CD4-positive, alpha-beta memory T cell (primary cell): ENCODE measurements at regions not wholly inside any gene's neighbourhood (a gene's known extent, or its start where the extent isn't known, plus 50 kb on each side); places are given as distances from the start of the nearest gene placed in this dataset.

Source experiments
- CTCF ChIA-PET: fragments of 350-600 bp; sonication (Branson Sonifier 250); formaldehyde crosslinking; loops from one replicate; lab custom pipeline; 2021; ENCODE audit warnings: inconsistent platforms; ENCODE audit not compliant: partially characterized antibody; lab: Charles Lee
- POLR2A ChIA-PET: fragments of 350-600 bp; sonication (Branson Sonifier 250); formaldehyde crosslinking; loops from one replicate; lab custom pipeline; 2021; ENCODE audit not compliant: partially characterized antibody; lab: Charles Lee
- DNase-seq, 5 donors: peaks; one replicate each; pipeline versions ENCODE4 v3.0.0 to v3.0.0-alpha.2; 2020 to 2022; ENCODE audit warnings: mixed read lengths in 1 of 5
- H3K27ac ChIP-seq: one replicate; pipeline ENCODE4 v1.7.0; 2013; ENCODE audit warnings: low read depth, low read length
- H3K27me3 ChIP-seq: 2 replicates; pipeline ENCODE4 v1.7.0; 2013; ENCODE audit warnings: mild to moderate bottlenecking, low read length, moderate library complexity; ENCODE audit not compliant: insufficient read depth
- H3K36me3 ChIP-seq: 2 replicates; pipeline ENCODE4 v1.7.0; 2013; ENCODE audit warnings: mild to moderate bottlenecking, low read length, moderate library complexity; ENCODE audit not compliant: insufficient read depth
- H3K4me1 ChIP-seq: 2 replicates; pipeline ENCODE4 v1.7.0; 2013; ENCODE audit warnings: mild to moderate bottlenecking, low read length, moderate library complexity; ENCODE audit not compliant: insufficient read depth
- H3K4me3 ChIP-seq, 2 donors: one replicate each; pipeline ENCODE4 v1.7.0; 2013; ENCODE audit warnings: low read length in 2 of 2, mild to moderate bottlenecking in 1 of 2
- H3K9me3 ChIP-seq, 2 donors: one replicate each; pipeline ENCODE4 v1.7.0; 2013; ENCODE audit warnings: low read length in 2 of 2, control low read depth in 1 of 2; ENCODE audit not compliant: control insufficient read depth in 1 of 2
- H3K27ac Mint-ChIP-seq, 7 donors: one replicate each; pipeline ENCODE4 v1.8.0; 2020 to 2021; ENCODE audit warnings: mixed read lengths in 7 of 7, mild to moderate bottlenecking in 6 of 7, inconsistent platforms in 3 of 7, moderate library complexity in 3 of 7
- H3K27me3 Mint-ChIP-seq, 2 donors: one replicate each; pipeline ENCODE4 v1.8.0; 2020 to 2021; ENCODE audit warnings: mixed read lengths in 2 of 2
- H3K36me3 Mint-ChIP-seq, 2 donors: one replicate each; pipeline ENCODE4 v1.8.0; 2020 to 2021; ENCODE audit warnings: mixed read lengths in 2 of 2, inconsistent platforms in 1 of 2, mild to moderate bottlenecking in 1 of 2
- H3K4me1 Mint-ChIP-seq, 4 donors: one replicate each; pipeline ENCODE4 v1.8.0; 2020 to 2021; ENCODE audit warnings: mixed read lengths in 4 of 4, mild to moderate bottlenecking in 1 of 4
- H3K4me3 Mint-ChIP-seq, 8 donors: one replicate each; pipeline ENCODE4 v1.8.0; 2020 to 2021; ENCODE audit warnings: mixed read lengths in 8 of 8, mild to moderate bottlenecking in 7 of 8, moderate library complexity in 6 of 8, inconsistent platforms in 3 of 8
- H3K9me3 Mint-ChIP-seq, 8 donors: one replicate each; pipeline ENCODE4 v1.8.0; 2020 to 2021; ENCODE audit warnings: mixed read lengths in 8 of 8, mild to moderate bottlenecking in 5 of 8, inconsistent platforms in 3 of 8, moderate library complexity in 1 of 8
- intact Hi-C: fragments of 100-400 bp; cut with micrococcal nuclease; formaldehyde crosslinking; loops from one replicate; pipeline ENCODE4 v1.15.1; 2023

DNA sequence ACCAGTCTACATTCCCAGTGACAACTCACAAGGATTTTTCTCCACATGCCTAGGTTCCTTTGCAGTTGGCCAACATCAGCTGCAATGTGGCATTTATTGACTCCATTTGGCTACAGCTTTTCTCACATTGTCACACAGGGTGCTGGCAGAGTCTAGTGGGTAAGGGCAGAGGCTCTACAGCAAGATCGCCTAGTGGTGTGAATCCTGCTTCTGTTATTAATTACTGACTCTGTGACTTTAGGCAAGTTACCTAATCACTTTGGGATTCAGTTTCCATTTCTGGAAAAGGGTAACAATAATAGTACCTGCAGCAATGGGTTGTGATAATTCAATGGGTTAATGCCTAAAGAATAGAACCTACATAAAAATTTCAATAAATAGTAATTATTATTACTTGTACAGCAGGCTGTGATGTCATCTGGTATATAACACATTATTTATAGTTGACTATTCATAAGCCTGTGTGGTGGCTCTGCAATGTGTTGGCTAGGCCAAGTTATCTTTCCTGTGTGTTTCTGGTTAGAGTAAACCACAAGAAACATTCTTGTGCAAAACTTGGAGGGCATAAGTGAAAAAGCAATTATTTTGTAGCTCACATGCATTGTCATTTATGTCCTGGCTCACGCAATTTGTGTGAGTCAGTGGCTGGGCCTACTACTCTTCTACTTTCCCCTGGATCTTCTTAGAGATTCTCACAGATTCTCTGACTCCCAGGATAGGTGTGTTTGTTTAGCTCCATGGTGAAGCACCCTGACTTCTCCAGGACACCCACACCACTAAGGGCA is 59.5 kb downstream of the PTGS2 start:
- no peak for DNase-seq

DNA sequence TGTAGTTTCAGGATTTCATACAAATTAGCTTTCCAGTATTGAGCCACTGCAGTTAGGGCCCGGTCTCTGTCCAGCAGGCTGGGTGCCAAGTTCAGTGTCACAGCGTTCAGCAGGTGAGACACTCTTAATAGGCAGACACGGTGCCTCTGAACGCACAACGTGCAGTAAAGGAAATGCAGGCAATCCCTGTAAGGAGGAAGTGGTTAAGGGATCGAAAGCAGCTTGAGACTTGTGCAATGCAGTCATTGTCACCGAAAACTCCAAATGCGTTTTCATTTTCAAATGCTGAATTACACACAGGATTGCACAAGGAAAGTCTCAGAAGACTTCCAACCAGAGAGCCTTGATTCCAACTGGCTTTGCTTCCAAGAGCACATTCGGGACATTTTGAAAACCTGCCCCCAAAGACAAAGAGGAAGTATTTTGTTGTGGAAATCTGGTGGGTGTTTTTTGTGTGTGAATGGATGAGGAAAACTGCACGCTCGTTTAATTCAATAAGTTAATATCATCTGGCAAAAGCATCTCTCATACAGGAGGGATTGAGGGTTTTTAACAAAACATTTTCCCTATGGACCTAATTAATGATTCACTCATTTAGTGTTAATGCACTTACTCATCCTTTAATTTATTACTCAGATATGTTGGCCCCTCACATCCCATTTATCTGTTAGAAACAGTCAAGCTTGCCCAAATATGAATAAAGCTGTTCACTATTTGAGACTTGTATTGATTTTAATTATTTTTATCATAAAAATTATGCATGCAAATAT is 61.6 kb downstream of the PTGS2 start:
- ChIA-PET CTCF (interaction anchor here (1.5 kb wide), 1 partner anchor 14 kb away, joined by 3 read pairs; no protein-coding TSS in a partner anchor), POLR2A (no interaction called here)
- H3K36me3 ChIP-seq: no peaks in the 10 kb centered on the region
- Mint-ChIP-seq H3K9me3 (peaks cover 0 to 2% (median 0%) of the 10 kb centered on the region in 8 donors), H3K36me3 (no peaks in the 10 kb centered on the region), H3K4me3 (peak overlapping the region; percentile 66 to 85 (median 78)), H3K4me1 (peaks cover 32 to 47% (median 40%) of the 10 kb centered on the region in 4 donors), H3K27ac (peak overlapping the region in 6 of 7 donors; percentile 2 to 83 (median 64)), H3K27me3 (peaks cover 0 to 1% of the 10 kb centered on the region in 2 donors)
- DNase-seq: peak; percentile 11 to 48 (median 33)
- peak overlapping the region in 1 of 2 donors; percentile 26 for H3K4me3 ChIP-seq
- H3K9me3 ChIP-seq: no peaks in the 10 kb centered on the region
- H3K4me1 ChIP-seq: peaks cover 33% of the 10 kb centered on the region
- intact Hi-C loops: no loop called here
- no peak overlapping the region for H3K27ac ChIP-seq
- H3K27me3 ChIP-seq: no peaks in the 10 kb centered on the region

More for the DNA sequence above, 59.5 kb downstream of the PTGS2 start:
- ChIA-PET CTCF (no interaction called here), POLR2A (no interaction called here)
- intact Hi-C loops: no loop called here
- Histone ChIP-seq H3K27ac (no peak overlapping the region), H3K36me3 (no peaks in the 10 kb centered on the region), H3K4me3 (no peak overlapping the region), H3K27me3 (no peaks in the 10 kb centered on the region), H3K4me1 (peaks cover 20% of the 10 kb centered on the region), H3K9me3 (no peaks in the 10 kb centered on the region)
- peak overlapping the region in 5 of 7 donors; percentile 8 to 52 (median 20) for H3K27ac Mint-ChIP-seq
- peaks cover 20 to 27% (median 24%) of the 10 kb centered on the region in 4 donors for H3K4me1 Mint-ChIP-seq
- H3K36me3 Mint-ChIP-seq: no peaks in the 10 kb centered on the region
- H3K4me3 Mint-ChIP-seq: no peak overlapping the region
- no peaks in the 10 kb centered on the region for H3K9me3 Mint-ChIP-seq
- peaks cover 1 to 3% of the 10 kb centered on the region in 2 donors for H3K27me3 Mint-ChIP-seq

DNA sequence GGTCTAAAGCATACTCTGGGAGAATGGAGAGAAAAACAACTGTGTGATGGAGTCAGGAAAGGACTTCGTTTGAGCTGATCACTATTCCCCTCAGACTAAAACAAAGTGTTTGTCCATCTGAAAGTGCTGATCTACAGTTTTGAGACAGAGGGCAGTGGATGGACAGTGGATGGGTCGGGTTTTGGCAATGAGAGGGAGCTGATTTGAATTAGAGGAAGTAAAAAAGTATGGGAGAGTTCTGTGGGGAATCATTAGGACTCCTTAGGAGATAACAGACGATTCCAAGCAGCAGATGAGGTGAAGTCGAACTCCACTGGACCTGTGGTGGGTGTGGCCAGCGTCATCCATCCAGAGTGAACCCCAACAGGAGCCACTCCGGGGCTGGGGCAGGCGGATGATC is 62.3 kb downstream of the PTGS2 start:
- peaks cover 0 to 2% (median 0%) of the 10 kb centered on the region in 8 donors for H3K9me3 Mint-ChIP-seq
- no peak overlapping the region for H3K4me3 ChIP-seq
- ChIA-PET CTCF (interaction anchor here (1.5 kb wide), 1 partner anchor 13 kb away, joined by 3 read pairs; no protein-coding TSS in a partner anchor), POLR2A (no interaction called here)
- intact Hi-C loops: no loop called here
- H3K27me3 ChIP-seq: no peaks in the 10 kb centered on the region
- H3K4me3 Mint-ChIP-seq: peak overlapping the region; percentile 11 to 85 (median 45)
- H3K4me1 Mint-ChIP-seq: peaks cover 32 to 48% (median 39%) of the 10 kb centered on the region in 4 donors
- no peaks in the 10 kb centered on the region for H3K36me3 ChIP-seq
- DNase-seq: no peak
- H3K27ac Mint-ChIP-seq: peak overlapping the region in 4 of 7 donors; percentile 2 to 83 (median 66)
- H3K4me1 ChIP-seq: peaks cover 33% of the 10 kb centered on the region
- no peak overlapping the region for H3K27ac ChIP-seq
- no peaks in the 10 kb centered on the region for H3K27me3 Mint-ChIP-seq
- H3K36me3 Mint-ChIP-seq: no peaks in the 10 kb centered on the region
- no peaks in the 10 kb centered on the region for H3K9me3 ChIP-seq

DNA sequence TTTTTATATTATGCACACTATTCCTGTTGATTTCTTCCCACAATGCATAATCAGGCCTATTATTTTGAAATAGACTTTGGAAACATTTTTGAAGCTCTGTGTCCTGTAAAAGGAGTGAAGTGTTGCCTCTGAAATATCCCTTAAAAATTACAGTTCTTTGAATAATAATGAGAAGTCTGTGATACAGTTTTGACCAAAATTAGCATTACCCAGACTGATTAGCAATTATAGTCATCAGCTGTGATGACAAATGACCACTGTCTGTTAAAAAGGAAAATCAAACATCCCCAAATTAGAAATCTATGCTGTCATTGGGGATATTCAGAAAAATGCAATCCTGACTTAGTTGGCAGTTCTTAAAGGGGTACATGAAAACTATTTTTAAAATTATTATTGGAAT is 63.7 kb downstream of the PTGS2 start:
- H3K36me3 Mint-ChIP-seq: no peaks in the 10 kb centered on the region
- H3K27me3 ChIP-seq: no peaks in the 10 kb centered on the region
- no peaks in the 10 kb centered on the region for H3K9me3 ChIP-seq
- ChIA-PET POLR2A (no interaction called here), CTCF (no interaction called here)
- no peak overlapping the region for H3K4me3 ChIP-seq
- no peak overlapping the region for H3K27ac Mint-ChIP-seq
- intact Hi-C loops: no loop called here
- H3K4me3 Mint-ChIP-seq: no peak overlapping the region
- H3K27me3 Mint-ChIP-seq: no peaks in the 10 kb centered on the region
- no peak overlapping the region for H3K27ac ChIP-seq
- peaks cover 0 to 2% (median 0%) of the 10 kb centered on the region in 8 donors for H3K9me3 Mint-ChIP-seq
- no peaks in the 10 kb centered on the region for H3K36me3 ChIP-seq
- peaks cover 33% of the 10 kb centered on the region for H3K4me1 ChIP-seq
- H3K4me1 Mint-ChIP-seq: peaks cover 31 to 48% (median 39%) of the 10 kb centered on the region in 4 donors
- DNase-seq: no peak

DNA sequence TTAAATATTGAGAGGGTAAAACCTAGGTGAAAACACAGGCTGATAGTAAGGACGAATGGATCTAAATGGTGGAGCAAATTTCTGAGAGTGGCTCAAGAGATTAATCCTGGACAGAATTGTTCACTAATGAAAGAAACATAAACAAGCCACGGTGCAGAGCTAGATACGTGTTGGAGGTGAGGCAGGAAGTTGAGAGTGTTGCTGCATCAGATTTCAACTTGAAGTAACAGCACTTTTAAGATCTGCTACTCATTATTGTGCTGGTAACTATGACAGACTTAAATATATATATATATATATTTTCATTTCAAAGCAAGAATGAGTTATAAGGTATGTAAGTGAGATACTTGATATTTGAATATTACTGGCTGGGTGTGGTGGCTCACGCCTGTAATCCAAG is 64.9 kb downstream of the PTGS2 start:
- H3K27me3 Mint-ChIP-seq: no peaks in the 10 kb centered on the region
- DNase-seq: no peak
- ChIA-PET CTCF (no interaction called here), POLR2A (no interaction called here)
- Histone ChIP-seq H3K36me3 (no peaks in the 10 kb centered on the region), H3K4me3 (no peak overlapping the region), H3K9me3 (no peaks in the 10 kb centered on the region), H3K27me3 (no peaks in the 10 kb centered on the region), H3K27ac (no peak overlapping the region), H3K4me1 (peaks cover 24% of the 10 kb centered on the region)
- H3K4me3 Mint-ChIP-seq: peak overlapping the region in 6 of 8 donors; percentile 16 to 57 (median 32)
- H3K27ac Mint-ChIP-seq: peak overlapping the region in 5 of 7 donors; percentile 10 to 81 (median 32)
- intact Hi-C loops: no loop called here
- peaks cover 0 to 2% (median 0%) of the 10 kb centered on the region in 8 donors for H3K9me3 Mint-ChIP-seq
- peaks cover 24 to 39% (median 31%) of the 10 kb centered on the region in 4 donors for H3K4me1 Mint-ChIP-seq
- H3K36me3 Mint-ChIP-seq: no peaks in the 10 kb centered on the region

DNA sequence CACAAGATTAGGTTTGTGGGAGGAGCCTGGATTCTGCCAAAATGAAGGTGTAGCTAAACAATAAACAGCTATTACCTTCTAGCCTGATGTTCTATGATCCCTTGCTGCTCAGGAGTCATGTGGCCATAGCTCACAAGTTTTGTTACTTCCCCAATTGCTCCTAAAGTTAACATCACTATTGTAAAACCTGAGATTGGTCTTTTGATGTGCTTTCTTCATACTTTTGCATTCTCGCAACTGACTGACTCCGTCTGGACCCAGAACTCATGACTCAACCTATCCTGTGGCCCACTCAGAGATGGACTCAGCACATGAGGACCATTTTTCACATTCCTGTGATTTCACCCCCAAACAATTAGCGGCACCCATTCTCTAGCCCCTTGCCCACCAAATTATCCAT is 69.1 kb downstream of the PTGS2 start:
- ChIA-PET CTCF (no interaction called here), POLR2A (no interaction called here)
- peaks cover 14% of the 10 kb centered on the region for H3K4me1 ChIP-seq
- no peak overlapping the region for H3K27ac ChIP-seq
- Mint-ChIP-seq H3K4me1 (peaks cover 12 to 20% (median 16%) of the 10 kb centered on the region in 4 donors), H3K4me3 (no peak overlapping the region), H3K9me3 (peaks cover 0 to 2% (median 0%) of the 10 kb centered on the region in 8 donors), H3K27me3 (peaks cover 0 to 5% of the 10 kb centered on the region in 2 donors), H3K36me3 (no peaks in the 10 kb centered on the region), H3K27ac (no peak overlapping the region)
- intact Hi-C loops: no loop called here
- H3K36me3 ChIP-seq: no peaks in the 10 kb centered on the region
- H3K4me3 ChIP-seq: no peak overlapping the region
- no peak for DNase-seq
- H3K27me3 ChIP-seq: no peaks in the 10 kb centered on the region
- H3K9me3 ChIP-seq: no peaks in the 10 kb centered on the region

DNA sequence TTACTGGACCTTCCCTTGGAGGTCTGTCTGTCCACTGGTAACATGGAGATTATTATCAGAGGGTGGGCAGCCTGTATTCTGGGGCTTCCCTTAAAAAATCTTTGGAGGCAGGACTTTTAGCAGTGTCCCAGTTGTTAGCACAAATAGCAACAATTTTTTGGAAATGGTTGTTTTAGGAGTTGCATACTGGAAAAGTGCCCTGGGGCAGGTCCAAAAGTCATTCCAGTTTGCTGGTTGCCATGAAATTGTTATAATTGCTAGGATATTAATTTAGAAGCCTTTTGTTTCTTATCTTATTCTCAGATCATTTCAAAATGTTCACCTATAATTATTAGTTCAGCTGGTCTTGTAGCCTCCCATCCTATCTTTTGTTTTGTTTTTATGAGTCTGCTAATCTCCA is 71.0 kb downstream of the PTGS2 start:
- ChIA-PET CTCF (no interaction called here), POLR2A (no interaction called here)
- Mint-ChIP-seq H3K27ac (no peak overlapping the region), H3K36me3 (no peaks in the 10 kb centered on the region), H3K4me3 (no peak overlapping the region), H3K27me3 (peaks cover 3 to 7% of the 10 kb centered on the region in 2 donors), H3K4me1 (peaks cover 2 to 7% (median 5%) of the 10 kb centered on the region in 4 donors), H3K9me3 (peaks cover 0 to 2% (median 0%) of the 10 kb centered on the region in 8 donors)
- intact Hi-C loops: loop anchor here (5.0 kb wide), 1 partner anchor 378 kb away; no protein-coding TSS in a partner anchor
- Histone ChIP-seq H3K27me3 (no peaks in the 10 kb centered on the region), H3K9me3 (no peaks in the 10 kb centered on the region), H3K27ac (no peak overlapping the region), H3K4me1 (peaks cover 2% of the 10 kb centered on the region), H3K4me3 (no peak overlapping the region), H3K36me3 (no peaks in the 10 kb centered on the region)
- no peak for DNase-seq
